ENCODE measurements at regions not wholly inside any gene's neighbourhood (a gene's known extent, or its start where the extent isn't known, plus 50 kb on each side); places are given as distances from the start of the nearest gene placed in this dataset.

GRCh38 chr12:11559626-11560340 is 89.7 kb upstream of the ETV6 start:
- TF ChIP-seq CTCF (IDR thresholded peaks at IDR 0.05; ENCODE audit: low read depth, low read length, missing input control) (no peak), SP1 (IDR thresholded peaks at IDR 0.05) (no peak), RAD21 (IDR thresholded peaks at IDR 0.05) (no peak)
